SK-N-SH treated with all-trans-retinoic acid at 6 μM for 48 hours (cell line): ENCODE measurements at regions not wholly inside any gene's neighbourhood (a gene's known extent, or its start where the extent isn't known, plus 50 kb on each side); places are given as distances from the start of the nearest gene placed in this dataset.

Source experiments
- ATAC-seq: fragments of 200-7000 bp; cut with Tn5 transposase; 3 replicates; pipeline ENCODE4 v1.9.1; 2020; ENCODE audit warnings: mild to moderate bottlenecking, moderate library complexity
- ARNTL ChIP-seq: fragments of 450-650 bp; formaldehyde crosslinking; IDR thresholded peaks from 2 replicates; pipeline ENCODE4 v1.5.0; 2020; ENCODE audit warnings: low read depth, mild to moderate bottlenecking, moderate library complexity, borderline replicate concordance
- BACH2 ChIP-seq: fragments of 250-450 bp; sonication (Bioruptor Pico); IDR thresholded peaks from 2 replicates; pipeline ENCODE4 v1.9.0; 2021; ENCODE audit warnings: mild to moderate bottlenecking, borderline replicate concordance
- CSDC2 ChIP-seq: fragments of 250-450 bp; sonication (Bioruptor Pico); IDR thresholded peaks from 2 replicates; pipeline ENCODE4 v1.5.0; 2020; ENCODE audit warnings: mild to moderate bottlenecking, moderate library complexity
- ESRRG ChIP-seq: fragments of 250-450 bp; sonication (Bioruptor Pico); IDR thresholded peaks from 2 replicates; pipeline ENCODE4 v1.6.1; 2021; ENCODE audit warnings: mild to moderate bottlenecking
- GLIS3 ChIP-seq: fragments of 250-450 bp; sonication (Bioruptor Pico); IDR thresholded peaks from 2 replicates; pipeline ENCODE4 v1.5.0; 2020; ENCODE audit warnings: mild to moderate bottlenecking, moderate library complexity
- ISL1 ChIP-seq: fragments of 250-450 bp; sonication (Bioruptor Pico); IDR thresholded peaks from 2 replicates; pipeline ENCODE4 v2.1.2; 2022; ENCODE audit warnings: mild to moderate bottlenecking, moderate library complexity
- PPARA ChIP-seq: fragments of 250-450 bp; sonication (Bioruptor Pico); IDR thresholded peaks from 2 replicates; pipeline ENCODE4 v1.5.0; 2020; ENCODE audit warnings: mild to moderate bottlenecking, borderline replicate concordance
- RARB ChIP-seq: fragments of 250-450 bp; sonication (Bioruptor Pico); IDR thresholded peaks from 2 replicates; pipeline ENCODE4 v1.8.0; 2021; ENCODE audit warnings: mild to moderate bottlenecking, moderate library complexity
- SNAI2 ChIP-seq: fragments of 250-450 bp; sonication (Bioruptor Pico); IDR thresholded peaks from 2 replicates; pipeline ENCODE4 v1.5.0; 2020; ENCODE audit warnings: mild to moderate bottlenecking, moderate library complexity
- TCF4 ChIP-seq: fragments of 250-450 bp; sonication (Bioruptor Pico); IDR thresholded peaks from 2 replicates; pipeline ENCODE4 v1.8.0; 2021; ENCODE audit warnings: mild to moderate bottlenecking, moderate library complexity, borderline replicate concordance
- TOX ChIP-seq: fragments of 250-450 bp; sonication (Bioruptor Pico); IDR thresholded peaks from 2 replicates; pipeline ENCODE4 v1.8.0; 2021; ENCODE audit warnings: mild to moderate bottlenecking, moderate library complexity, borderline replicate concordance
- ZC3H10 ChIP-seq: fragments of 250-450 bp; sonication (Bioruptor Pico); IDR thresholded peaks from 2 replicates; pipeline ENCODE4 v1.5.1; 2021; ENCODE audit warnings: mild to moderate bottlenecking, moderate library complexity
- ZFP3 ChIP-seq: fragments of 250-450 bp; sonication (Bioruptor Pico); IDR thresholded peaks from 2 replicates; pipeline ENCODE4 v1.5.0; 2020; ENCODE audit warnings: mild to moderate bottlenecking, moderate library complexity
- ZFP30 ChIP-seq: fragments of 450-650 bp; formaldehyde crosslinking; IDR thresholded peaks from 2 replicates; pipeline ENCODE4 v1.5.0; 2022; ENCODE audit warnings: mild to moderate bottlenecking, moderate library complexity
- ZNF565 ChIP-seq: fragments of 450-650 bp; formaldehyde crosslinking; conservative IDR thresholded peaks from 2 replicates; pipeline ENCODE4 v1.5.0; 2020; ENCODE audit warnings: low read depth, mild to moderate bottlenecking, moderate library complexity
- ZNF70 ChIP-seq: fragments of 450-650 bp; formaldehyde crosslinking; IDR thresholded peaks from 2 replicates; pipeline ENCODE4 v1.5.0; 2020; ENCODE audit warnings: mild to moderate bottlenecking, moderate library complexity
- ZNF8 ChIP-seq: fragments of 450-650 bp; formaldehyde crosslinking; IDR thresholded peaks from 2 replicates; pipeline ENCODE4 v1.5.0; 2020; ENCODE audit warnings: mild to moderate bottlenecking, moderate library complexity
- TF ChIP-seq, protein P1 (sequence below): fragments of 250-450 bp; sonication (Bioruptor Pico); IDR thresholded peaks from 2 replicates; pipeline ENCODE4 v1.8.0; 2021; ENCODE audit warnings: low read depth, mild to moderate bottlenecking, moderate library complexity, borderline replicate concordance
- TF ChIP-seq, protein P2 (sequence below): fragments of 250-450 bp; sonication (Bioruptor Pico); IDR thresholded peaks from 2 replicates; pipeline ENCODE4 v1.8.0; 2020; ENCODE audit warnings: mild to moderate bottlenecking, moderate library complexity, borderline replicate concordance
- TF ChIP-seq, protein P3 (sequence below): fragments of 250-450 bp; sonication (Bioruptor Pico); IDR thresholded peaks from 2 replicates; pipeline ENCODE4 v1.5.0; 2020; ENCODE audit warnings: mild to moderate bottlenecking, moderate library complexity
- TF ChIP-seq, protein P4 (sequence below): fragments of 250-450 bp; sonication (Bioruptor Pico); IDR thresholded peaks from 2 replicates; pipeline ENCODE4 v1.5.1; 2021; ENCODE audit warnings: mild to moderate bottlenecking, moderate library complexity
- TF ChIP-seq, protein P5 (sequence below): fragments of 250-450 bp; sonication (Bioruptor Pico); IDR thresholded peaks from 2 replicates; pipeline ENCODE4 v1.5.1; 2020; ENCODE audit warnings: low read depth, mild to moderate bottlenecking, moderate library complexity

DNA sequence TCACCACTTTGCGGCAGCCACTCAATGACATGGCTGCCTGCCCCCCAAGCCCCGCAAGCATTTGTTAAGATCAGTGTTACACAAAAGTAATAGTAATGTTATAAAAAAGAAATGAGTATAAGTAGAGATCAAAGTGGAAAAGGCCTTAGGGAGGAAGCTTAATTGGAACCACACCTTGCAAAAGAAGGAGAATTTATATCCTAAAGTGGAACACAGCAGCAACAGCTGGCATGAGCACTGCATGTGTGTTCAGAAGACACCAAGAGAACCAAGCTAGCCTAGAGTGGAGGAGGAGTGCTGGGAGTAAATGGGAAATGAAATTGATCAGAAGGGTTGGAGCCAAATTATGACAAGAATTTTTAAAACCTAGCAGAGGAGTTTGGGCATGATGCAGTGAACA lies 73.1 kb upstream of the STK17B start (continued):
- TF ChIP-seq SNAI2 (CRISPR knock-in tag) (no peak), GLIS3 (CRISPR knock-in tag) (no peak), ZFP3 (CRISPR knock-in tag) (no peak)
- TF ChIP-seq, protein P1, sequence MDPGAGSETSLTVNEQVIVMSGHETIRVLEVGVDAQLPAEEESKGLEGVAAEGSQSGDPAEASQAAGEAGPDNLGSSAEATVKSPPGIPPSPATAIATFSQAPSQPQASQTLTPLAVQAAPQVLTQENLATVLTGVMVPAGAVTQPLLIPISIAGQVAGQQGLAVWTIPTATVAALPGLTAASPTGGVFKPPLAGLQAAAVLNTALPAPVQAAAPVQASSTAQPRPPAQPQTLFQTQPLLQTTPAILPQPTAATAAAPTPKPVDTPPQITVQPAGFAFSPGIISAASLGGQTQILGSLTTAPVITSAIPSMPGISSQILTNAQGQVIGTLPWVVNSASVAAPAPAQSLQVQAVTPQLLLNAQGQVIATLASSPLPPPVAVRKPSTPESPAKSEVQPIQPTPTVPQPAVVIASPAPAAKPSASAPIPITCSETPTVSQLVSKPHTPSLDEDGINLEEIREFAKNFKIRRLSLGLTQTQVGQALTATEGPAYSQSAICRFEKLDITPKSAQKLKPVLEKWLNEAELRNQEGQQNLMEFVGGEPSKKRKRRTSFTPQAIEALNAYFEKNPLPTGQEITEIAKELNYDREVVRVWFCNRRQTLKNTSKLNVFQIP (CRISPR knock-in tag), result no peak
- TF ChIP-seq, all 23 proteins: peak for 0

DNA sequence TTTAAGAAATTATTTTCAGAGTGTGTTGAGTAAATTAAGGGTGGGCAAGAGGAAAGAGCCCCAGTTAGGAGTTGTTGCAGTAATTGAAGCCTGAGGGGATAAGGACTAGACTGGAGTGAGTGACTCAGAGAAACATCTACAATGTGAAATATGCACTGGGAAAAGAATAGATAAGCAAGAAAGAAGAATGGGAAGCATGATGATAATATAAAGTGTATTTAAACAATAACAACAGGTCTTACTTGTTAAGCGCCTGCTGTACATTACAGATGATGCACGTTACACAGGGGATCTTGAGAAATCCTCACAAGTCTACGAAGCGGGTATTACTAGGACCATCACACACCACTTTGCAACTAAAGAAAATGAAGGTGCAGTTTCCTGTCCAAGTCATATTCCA lies 73.6 kb upstream of the STK17B start:
- ATAC-seq, result no peak
- TF ChIP-seq ESRRG (CRISPR knock-in tag) (no peak), ZFP30 (no peak), ZNF8 (CRISPR knock-in tag) (no peak), GLIS3 (CRISPR knock-in tag) (no peak), ISL1 (CRISPR knock-in tag) (no peak), TOX (CRISPR knock-in tag) (no peak), ZNF565 (no peak), BACH2 (CRISPR knock-in tag) (no peak), TCF4 (CRISPR knock-in tag) (no peak), ZFP3 (CRISPR knock-in tag) (no peak), RARB (CRISPR knock-in tag) (no peak)
- TF ChIP-seq, protein P2, sequence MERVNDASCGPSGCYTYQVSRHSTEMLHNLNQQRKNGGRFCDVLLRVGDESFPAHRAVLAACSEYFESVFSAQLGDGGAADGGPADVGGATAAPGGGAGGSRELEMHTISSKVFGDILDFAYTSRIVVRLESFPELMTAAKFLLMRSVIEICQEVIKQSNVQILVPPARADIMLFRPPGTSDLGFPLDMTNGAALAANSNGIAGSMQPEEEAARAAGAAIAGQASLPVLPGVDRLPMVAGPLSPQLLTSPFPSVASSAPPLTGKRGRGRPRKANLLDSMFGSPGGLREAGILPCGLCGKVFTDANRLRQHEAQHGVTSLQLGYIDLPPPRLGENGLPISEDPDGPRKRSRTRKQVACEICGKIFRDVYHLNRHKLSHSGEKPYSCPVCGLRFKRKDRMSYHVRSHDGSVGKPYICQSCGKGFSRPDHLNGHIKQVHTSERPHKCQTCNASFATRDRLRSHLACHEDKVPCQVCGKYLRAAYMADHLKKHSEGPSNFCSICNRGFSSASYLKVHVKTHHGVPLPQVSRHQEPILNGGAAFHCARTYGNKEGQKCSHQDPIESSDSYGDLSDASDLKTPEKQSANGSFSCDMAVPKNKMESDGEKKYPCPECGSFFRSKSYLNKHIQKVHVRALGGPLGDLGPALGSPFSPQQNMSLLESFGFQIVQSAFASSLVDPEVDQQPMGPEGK (CRISPR knock-in tag), result no peak
- TF ChIP-seq, protein P3, sequence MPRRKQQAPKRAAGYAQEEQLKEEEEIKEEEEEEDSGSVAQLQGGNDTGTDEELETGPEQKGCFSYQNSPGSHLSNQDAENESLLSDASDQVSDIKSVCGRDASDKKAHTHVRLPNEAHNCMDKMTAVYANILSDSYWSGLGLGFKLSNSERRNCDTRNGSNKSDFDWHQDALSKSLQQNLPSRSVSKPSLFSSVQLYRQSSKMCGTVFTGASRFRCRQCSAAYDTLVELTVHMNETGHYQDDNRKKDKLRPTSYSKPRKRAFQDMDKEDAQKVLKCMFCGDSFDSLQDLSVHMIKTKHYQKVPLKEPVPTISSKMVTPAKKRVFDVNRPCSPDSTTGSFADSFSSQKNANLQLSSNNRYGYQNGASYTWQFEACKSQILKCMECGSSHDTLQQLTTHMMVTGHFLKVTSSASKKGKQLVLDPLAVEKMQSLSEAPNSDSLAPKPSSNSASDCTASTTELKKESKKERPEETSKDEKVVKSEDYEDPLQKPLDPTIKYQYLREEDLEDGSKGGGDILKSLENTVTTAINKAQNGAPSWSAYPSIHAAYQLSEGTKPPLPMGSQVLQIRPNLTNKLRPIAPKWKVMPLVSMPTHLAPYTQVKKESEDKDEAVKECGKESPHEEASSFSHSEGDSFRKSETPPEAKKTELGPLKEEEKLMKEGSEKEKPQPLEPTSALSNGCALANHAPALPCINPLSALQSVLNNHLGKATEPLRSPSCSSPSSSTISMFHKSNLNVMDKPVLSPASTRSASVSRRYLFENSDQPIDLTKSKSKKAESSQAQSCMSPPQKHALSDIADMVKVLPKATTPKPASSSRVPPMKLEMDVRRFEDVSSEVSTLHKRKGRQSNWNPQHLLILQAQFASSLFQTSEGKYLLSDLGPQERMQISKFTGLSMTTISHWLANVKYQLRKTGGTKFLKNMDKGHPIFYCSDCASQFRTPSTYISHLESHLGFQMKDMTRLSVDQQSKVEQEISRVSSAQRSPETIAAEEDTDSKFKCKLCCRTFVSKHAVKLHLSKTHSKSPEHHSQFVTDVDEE (CRISPR knock-in tag), result no peak
- TF ChIP-seq, all 23 proteins: peak for 0

DNA sequence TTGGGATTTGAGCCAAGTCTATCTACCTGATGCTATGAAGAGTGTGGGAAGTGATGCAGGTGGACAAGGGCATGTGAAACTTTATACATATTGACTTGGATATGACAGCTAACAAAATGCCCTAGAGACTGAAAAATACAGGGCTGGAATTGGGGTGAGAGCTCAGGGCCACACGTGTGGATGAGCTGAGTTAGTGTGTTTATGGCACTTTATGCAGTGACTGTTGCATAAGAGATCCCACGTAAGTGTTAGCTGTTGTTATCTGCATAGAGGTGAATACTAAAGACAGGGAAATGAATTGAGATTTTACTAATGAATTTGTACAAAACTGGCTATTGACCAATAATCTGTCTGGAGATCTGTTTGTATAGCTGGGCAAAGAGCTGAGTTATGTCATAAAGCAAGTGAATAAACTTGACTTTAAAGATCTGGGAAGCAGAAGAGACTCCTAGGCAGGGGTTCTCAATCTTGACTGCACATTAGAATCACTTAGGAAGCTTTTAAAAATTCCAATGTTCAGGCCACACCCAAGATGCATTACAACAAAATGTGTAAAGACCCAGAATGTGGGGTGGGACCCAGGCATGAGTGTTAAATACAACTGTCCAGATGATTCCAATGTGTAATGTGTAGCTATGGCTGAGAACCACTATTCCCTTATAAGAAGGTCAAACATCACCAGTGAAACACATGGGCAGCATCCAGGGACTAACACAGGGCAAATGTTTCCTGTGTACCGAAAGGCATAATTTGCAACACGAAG lies 74.2 kb upstream of the STK17B start:
- ATAC-seq, result no peak
- no peak for TF ChIP-seq ZC3H10 (CRISPR knock-in tag)
- no peak for TF ChIP-seq ZNF565
- no peak for TF ChIP-seq ARNTL
- TF ChIP-seq PPARA (CRISPR knock-in tag), result no peak
- TF ChIP-seq ZNF70 (CRISPR knock-in tag), result no peak
- TF ChIP-seq, protein P3 (CRISPR knock-in tag), result no peak
- TF ChIP-seq ISL1 (CRISPR knock-in tag), result no peak
- TF ChIP-seq TOX (CRISPR knock-in tag), result no peak
- TF ChIP-seq CSDC2 (CRISPR knock-in tag), result no peak
- no peak for TF ChIP-seq ZFP3 (CRISPR knock-in tag)
- TF ChIP-seq ESRRG (CRISPR knock-in tag), result no peak
- TF ChIP-seq GLIS3 (CRISPR knock-in tag), result no peak
- TF ChIP-seq SNAI2 (CRISPR knock-in tag), result no peak
- no peak for TF ChIP-seq TCF4 (CRISPR knock-in tag)
- TF ChIP-seq, protein P4, sequence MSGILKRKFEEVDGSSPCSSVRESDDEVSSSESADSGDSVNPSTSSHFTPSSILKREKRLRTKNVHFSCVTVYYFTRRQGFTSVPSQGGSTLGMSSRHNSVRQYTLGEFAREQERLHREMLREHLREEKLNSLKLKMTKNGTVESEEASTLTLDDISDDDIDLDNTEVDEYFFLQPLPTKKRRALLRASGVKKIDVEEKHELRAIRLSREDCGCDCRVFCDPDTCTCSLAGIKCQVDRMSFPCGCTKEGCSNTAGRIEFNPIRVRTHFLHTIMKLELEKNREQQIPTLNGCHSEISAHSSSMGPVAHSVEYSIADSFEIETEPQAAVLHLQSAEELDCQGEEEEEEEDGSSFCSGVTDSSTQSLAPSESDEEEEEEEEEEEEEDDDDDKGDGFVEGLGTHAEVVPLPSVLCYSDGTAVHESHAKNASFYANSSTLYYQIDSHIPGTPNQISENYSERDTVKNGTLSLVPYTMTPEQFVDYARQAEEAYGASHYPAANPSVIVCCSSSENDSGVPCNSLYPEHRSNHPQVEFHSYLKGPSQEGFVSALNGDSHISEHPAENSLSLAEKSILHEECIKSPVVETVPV, result no peak
- TF ChIP-seq ZNF8 (CRISPR knock-in tag), result no peak
- TF ChIP-seq BACH2 (CRISPR knock-in tag), result no peak
- TF ChIP-seq, protein P5, sequence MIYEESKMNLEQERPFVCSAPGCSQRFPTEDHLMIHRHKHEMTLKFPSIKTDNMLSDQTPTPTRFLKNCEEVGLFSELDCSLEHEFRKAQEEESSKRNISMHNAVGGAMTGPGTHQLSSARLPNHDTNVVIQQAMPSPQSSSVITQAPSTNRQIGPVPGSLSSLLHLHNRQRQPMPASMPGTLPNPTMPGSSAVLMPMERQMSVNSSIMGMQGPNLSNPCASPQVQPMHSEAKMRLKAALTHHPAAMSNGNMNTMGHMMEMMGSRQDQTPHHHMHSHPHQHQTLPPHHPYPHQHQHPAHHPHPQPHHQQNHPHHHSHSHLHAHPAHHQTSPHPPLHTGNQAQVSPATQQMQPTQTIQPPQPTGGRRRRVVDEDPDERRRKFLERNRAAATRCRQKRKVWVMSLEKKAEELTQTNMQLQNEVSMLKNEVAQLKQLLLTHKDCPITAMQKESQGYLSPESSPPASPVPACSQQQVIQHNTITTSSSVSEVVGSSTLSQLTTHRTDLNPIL (CRISPR knock-in tag), result no peak
